Adrenal gland (tissue), 9 donors: ENCODE measurements at regions not wholly inside any gene's neighbourhood (a gene's known extent, or its start where the extent isn't known, plus 50 kb on each side); places are given as distances from the start of the nearest gene placed in this dataset.
"Not testable (repeated sequence)": the region's sequence is repeated elsewhere in the genome, so short reads cannot be mapped to it uniquely, and the experiment has no call there.

ENCODE experiments used
- DNase-seq, 7 donors: peaks; one replicate each; pipeline ENCODE4 v3.0.0-alpha.2; 2019 to 2020
- H3K27ac ChIP-seq, 5 donors: fragments of 200-600 bp; sonication (generic) in 4 of 5; 1 replicate in 3 of 5; 2 replicates in 2 of 5; pipeline versions ENCODE4 v1.5.1 to v1.8.0; 2016 to 2020; ENCODE audit warnings: mild to moderate bottlenecking in 1 of 5
- H3K27me3 ChIP-seq: fragments of 200-600 bp; 2 replicates; pipeline ENCODE4 v1.8.0; 2021
- H3K36me3 ChIP-seq, 2 donors: fragments of 200-600 bp; replicated peaks in 1 of 2; 1 replicate in 1 of 2; 2 replicates in 1 of 2; pipeline versions ENCODE4 v1.5.1 to v1.8.0; 2018 to 2022
- H3K4me1 ChIP-seq, 2 donors: fragments of 200-600 bp; replicated peaks in 1 of 2; 1 replicate in 1 of 2; 2 replicates in 1 of 2; pipeline versions ENCODE4 v1.5.1 to v1.8.0; 2018 to 2021
- H3K4me3 ChIP-seq, 4 donors: fragments of 200-600 bp; sonication (generic) in 3 of 4; one replicate each; pipeline ENCODE4 v1.5.1; 2016 to 2018
- H3K9me3 ChIP-seq, 3 donors: fragments of 200-600 bp; sonication (generic) in 1 of 3; replicated peaks in 1 of 3; 1 replicate in 2 of 3; 2 replicates in 1 of 3; pipeline versions ENCODE4 v1.5.1 to v1.8.0; 2016 to 2021
- CTCF ChIP-seq, 6 experiments: fragments of 450-650 bp in 4 of 6; fragments of 200-600 bp in 2 of 6; sonication (generic) in 1 of 6; IDR thresholded peaks; 1 replicate in 5 of 6; 2 replicates in 1 of 6; pipeline versions ENCODE4 v1.5.1 to v1.8.0; 2016 to 2021; ENCODE audit warnings: antibody characterized with exemption in 6 of 6, mild to moderate bottlenecking in 2 of 6, moderate library complexity in 1 of 6
- POLR2A ChIP-seq, 2 donors: fragments of 450-650 bp; IDR thresholded peaks; one replicate each; pipeline ENCODE4 v1.6.1; 2017; ENCODE audit warnings: antibody characterized with exemption in 2 of 2, mild to moderate bottlenecking in 2 of 2, moderate library complexity in 1 of 2
- WGBS, 4 donors: extraction: QIAGEN DNeasy Blood & Tissue Kit in 2 of 4; methylation state at CpG; one replicate each; pipeline versions ENCODE4 v1.1.5 to v1.1.7; 2013 to 2017; 5-methylcytosine and 5-hydroxymethylcytosine counted together
- intact Hi-C, 2 donors: fragments of 100-400 bp; cut with DNase I; formaldehyde crosslinking; loops; one replicate each; pipeline versions ENCODE4 v1.14.1 to v1.15.0; 2022 to 2023
- donor health status: healthy with polysubstance abuse.
- donor health status: Bipolar disorder and iron deficiency.
- donor health status: DM: yes; HTN: yes; CAD: no.
- donor health status: DM: no; HTN: no; CAD: no.
- donor health status: DM: no; HTN: no; CAD: no.

GRCh38 chr9:75359638-75360037 lies 271.3 kb downstream of the OSTF1 start:
- Histone ChIP-seq H3K4me3 (no peak overlapping the region), H3K9me3 (no peaks in the 10 kb centered on the region), H3K27me3 (no peaks in the 10 kb centered on the region), H3K27ac (no peak overlapping the region), H3K4me1 (no peaks in the 10 kb centered on the region), H3K36me3 (no peaks in the 10 kb centered on the region)
- TF ChIP-seq CTCF (IDR thresholded peaks at IDR 0.05): no peak
- no peak for TF ChIP-seq POLR2A (IDR thresholded peaks at IDR 0.05)
- intact Hi-C loops: no loop called here
- WGBS, 4 donors: 59 to 90% (median 69%) methylated on average over 3 of the region's 3 CpGs
- no peak for DNase-seq

GRCh38 chr9:75360252-75360651 lies 271.9 kb downstream of the OSTF1 start:
- Histone ChIP-seq H3K4me1 (no peaks in the 10 kb centered on the region), H3K36me3 (no peaks in the 10 kb centered on the region), H3K9me3 (no peaks in the 10 kb centered on the region), H3K27ac (no peak overlapping the region), H3K27me3 (no peaks in the 10 kb centered on the region), H3K4me3 (no peak overlapping the region)
- intact Hi-C loops: no loop called here
- TF ChIP-seq POLR2A (IDR thresholded peaks at IDR 0.05) (no peak), CTCF (IDR thresholded peaks at IDR 0.05) (no peak)
- no peak for DNase-seq
- WGBS, 4 donors: 72 to 79% (median 77%) methylated on average over 3 of the region's 3 CpGs

GRCh38 chr9:75362446-75362845 lies 274.1 kb downstream of the OSTF1 start:
- H3K4me3 ChIP-seq, H3K4me1 ChIP-seq, intact Hi-C loops, H3K27ac ChIP-seq, H3K27me3 ChIP-seq, H3K36me3 ChIP-seq, DNase-seq, H3K9me3 ChIP-seq: not testable (repeated sequence)
- WGBS, 4 donors: 70 to 83% (median 72%) methylated on average over 5 of the region's 5 CpGs

GRCh38 chr9:75365196-75365595 lies 276.9 kb downstream of the OSTF1 start:
- intact Hi-C loops: no loop called here
- Histone ChIP-seq H3K27ac (no peak overlapping the region), H3K36me3 (no peaks in the 10 kb centered on the region), H3K4me1 (no peaks in the 10 kb centered on the region), H3K9me3 (no peaks in the 10 kb centered on the region), H3K27me3 (no peaks in the 10 kb centered on the region), H3K4me3 (no peak overlapping the region)
- WGBS, 4 donors: 64 to 74% (median 68%) methylated on average over 1 of the region's 1 CpG
- TF ChIP-seq CTCF (IDR thresholded peaks at IDR 0.05) (no peak), POLR2A (IDR thresholded peaks at IDR 0.05) (no peak)
- no peak for DNase-seq

- no peak overlapping the region for H3K4me3 ChIP-seq
- intact Hi-C loops: no loop called here
- TF ChIP-seq CTCF (IDR thresholded peaks at IDR 0.05) (no peak), POLR2A (IDR thresholded peaks at IDR 0.05) (no peak)
- H3K4me1 ChIP-seq: no peaks in the 10 kb centered on the region
- no peak overlapping the region for H3K27ac ChIP-seq
- no peaks in the 10 kb centered on the region for H3K9me3 ChIP-seq
- WGBS, 4 donors: 24 to 41% (median 36%) methylated on average over 5 of the region's 5 CpGs
- H3K27me3 ChIP-seq: no peaks in the 10 kb centered on the region
- H3K36me3 ChIP-seq: no peaks in the 10 kb centered on the region
- DNase-seq: no peak
Measured at GRCh38 chr9:75369989-75370388, 281.7 kb downstream of the OSTF1 start.
